NCI-H226 (cell line): ENCODE measurements at regions not wholly inside any gene's neighbourhood (a gene's known extent, or its start where the extent isn't known, plus 50 kb on each side); places are given as distances from the start of the nearest gene placed in this dataset.
"Not testable (repeated sequence)": the region's sequence is repeated elsewhere in the genome, so short reads cannot be mapped to it uniquely, and the experiment has no call there.

ENCODE experiments used
- DNase-seq: peaks from one replicate; pipeline ENCODE4 v3.0.0-alpha.2; 2015

DNA sequence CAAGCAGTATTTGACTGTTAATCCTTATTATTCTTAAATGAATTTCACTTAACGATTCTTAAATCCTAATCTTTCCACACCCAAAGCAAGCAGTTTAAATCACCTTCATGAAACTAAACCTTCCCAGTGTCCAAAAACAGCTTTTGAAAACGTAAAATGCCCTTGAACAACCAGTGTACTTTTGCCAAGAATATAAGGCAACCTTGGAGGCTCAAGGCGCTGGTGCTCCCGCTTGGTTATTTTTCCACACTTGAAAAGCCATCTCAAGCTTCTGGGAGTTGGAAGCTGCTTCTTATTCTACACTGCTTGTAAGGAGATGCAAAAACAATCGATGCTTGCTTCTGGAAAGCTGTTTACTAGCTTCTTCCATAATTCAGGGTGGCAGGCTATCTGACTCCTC lies 625.7 kb downstream of the HTR1B start:
- no peak for DNase-seq

DNA sequence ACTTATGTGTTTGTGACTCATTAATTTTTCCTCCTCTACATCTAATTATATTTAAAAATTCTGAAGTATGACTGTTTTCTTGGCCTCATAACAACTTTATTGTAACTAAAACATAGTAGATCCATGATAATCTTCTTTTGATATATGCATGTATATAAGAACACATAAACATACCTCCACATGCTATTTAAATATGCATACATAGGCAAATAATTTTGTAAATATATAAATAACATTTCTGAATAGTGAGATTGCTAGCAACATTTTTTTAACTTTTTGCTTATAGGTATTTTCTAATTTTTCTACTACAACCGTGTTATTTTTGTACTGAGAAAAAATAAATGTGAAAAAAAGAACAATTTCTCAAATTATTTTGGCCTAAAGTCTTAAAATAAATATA lies 627.6 kb downstream of the HTR1B start:
- DNase-seq: no peak

DNA sequence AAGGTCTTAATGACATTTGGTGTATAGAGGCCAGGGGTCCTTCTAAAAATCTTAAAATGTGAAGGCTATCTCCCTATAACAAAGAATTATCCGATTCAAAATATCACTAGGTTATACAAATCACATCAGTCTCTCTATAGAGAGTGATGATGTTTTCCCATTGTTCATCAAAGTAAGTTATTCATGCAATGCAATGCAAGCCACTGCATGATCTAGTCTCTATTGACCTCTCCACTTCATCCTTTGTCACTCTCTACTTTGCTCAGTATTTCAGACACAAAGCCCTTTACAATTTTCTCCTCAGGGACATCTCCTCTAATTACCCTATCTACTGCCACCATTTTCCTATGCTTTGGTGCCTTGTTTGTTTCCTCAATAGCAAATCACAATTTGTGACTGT lies 628.0 kb downstream of the HTR1B start:
- no peak for DNase-seq

DNA sequence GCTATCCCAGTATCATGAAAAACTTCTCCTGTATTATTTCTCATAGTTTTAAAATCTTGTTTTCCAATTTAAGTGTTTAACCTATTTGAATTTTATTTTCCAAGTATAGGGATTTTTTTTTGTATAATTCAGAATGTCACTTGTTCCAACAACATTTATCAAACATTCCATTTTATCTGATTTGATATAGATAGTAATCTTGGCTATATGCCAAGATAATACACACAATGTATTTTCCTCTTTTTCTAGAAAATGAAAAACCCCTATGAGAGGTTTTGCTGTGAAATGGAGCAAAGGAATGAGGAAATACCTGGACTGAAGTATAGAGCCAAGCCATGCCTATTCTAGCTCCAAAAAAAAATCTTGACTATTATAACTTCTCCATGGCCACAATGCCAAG lies 628.9 kb downstream of the HTR1B start:
- DNase-seq: no peak

DNA sequence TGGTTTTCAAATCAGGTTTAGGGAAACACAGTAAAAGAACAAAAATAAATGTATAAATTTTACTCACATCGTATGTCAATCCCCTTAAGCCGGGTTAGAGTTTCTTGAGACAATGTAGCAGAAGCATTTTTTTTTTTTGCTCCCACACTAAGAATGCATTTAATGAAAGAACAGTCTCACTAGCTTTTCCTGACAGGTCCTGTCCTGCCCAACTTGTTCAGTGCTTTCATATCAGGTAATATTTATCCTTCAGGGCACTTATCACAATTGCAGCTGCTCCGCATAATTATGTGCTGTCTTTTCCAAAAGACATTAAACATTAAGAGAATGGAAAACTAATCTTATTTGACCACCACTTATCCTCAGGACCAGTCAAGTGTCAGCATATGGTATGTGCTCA lies 632.0 kb downstream of the HTR1B start:
- no peak for DNase-seq

DNA sequence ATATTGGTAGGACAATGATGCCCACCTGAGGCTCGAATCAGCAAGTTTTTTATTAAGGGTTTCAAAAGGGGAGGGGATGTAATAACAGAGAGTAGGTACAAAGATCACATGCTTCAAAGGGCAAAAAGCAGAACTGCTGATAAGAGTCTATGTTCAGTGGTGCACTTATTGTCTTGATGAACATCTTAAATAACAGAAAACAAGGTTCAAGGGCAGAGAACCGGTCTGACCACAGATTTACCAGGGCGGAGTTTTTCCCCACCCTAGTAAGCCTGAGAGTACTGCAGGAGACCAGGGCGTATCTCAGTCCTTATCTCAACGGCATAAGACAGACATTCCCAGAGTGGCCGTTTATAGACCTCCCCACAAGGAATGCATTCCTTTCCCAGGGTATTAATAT lies 639.7 kb downstream of the HTR1B start:
- DNase-seq: not testable (repeated sequence)

DNA sequence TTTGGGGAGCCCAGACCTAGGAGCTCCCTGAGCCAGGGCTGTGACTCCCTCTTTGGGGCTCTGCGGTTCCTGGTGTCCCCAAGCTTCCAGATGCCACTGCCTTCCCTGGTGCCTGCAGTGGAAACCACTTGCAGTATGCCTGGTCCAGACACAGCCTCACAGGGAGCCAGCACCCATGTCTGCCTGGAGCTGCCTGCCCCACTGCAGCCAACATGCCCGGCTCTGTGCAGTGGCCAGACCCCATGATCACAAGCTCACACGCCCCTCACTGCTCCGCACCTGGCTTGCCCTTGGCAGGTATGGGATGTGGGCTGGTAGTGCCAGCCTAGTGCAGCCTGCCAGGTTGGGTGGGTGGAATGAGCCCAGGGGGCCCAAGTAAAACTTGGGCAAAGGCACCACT lies 644.8 kb downstream of the HTR1B start:
- DNase-seq: no peak

DNA sequence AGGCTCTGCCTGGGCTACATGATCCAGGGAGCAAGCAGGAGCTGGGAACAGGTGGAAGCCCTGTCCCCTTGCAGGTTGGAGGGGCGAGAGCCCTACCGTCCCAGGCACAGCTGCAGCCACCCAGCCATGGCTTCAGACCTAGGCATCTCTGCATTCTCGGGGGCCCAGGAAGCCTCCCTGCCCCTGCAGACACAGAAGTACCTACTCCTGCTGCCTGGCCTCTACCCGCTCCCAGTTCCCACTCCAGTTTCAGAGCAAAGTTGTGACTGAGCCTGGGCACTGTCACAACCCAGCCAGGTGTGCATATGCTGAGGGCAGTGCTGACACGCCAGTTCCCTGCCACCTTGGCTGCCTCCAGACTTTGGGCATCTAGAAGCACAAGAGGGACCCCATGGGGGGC lies 645.9 kb downstream of the HTR1B start:
- DNase-seq: no peak

DNA sequence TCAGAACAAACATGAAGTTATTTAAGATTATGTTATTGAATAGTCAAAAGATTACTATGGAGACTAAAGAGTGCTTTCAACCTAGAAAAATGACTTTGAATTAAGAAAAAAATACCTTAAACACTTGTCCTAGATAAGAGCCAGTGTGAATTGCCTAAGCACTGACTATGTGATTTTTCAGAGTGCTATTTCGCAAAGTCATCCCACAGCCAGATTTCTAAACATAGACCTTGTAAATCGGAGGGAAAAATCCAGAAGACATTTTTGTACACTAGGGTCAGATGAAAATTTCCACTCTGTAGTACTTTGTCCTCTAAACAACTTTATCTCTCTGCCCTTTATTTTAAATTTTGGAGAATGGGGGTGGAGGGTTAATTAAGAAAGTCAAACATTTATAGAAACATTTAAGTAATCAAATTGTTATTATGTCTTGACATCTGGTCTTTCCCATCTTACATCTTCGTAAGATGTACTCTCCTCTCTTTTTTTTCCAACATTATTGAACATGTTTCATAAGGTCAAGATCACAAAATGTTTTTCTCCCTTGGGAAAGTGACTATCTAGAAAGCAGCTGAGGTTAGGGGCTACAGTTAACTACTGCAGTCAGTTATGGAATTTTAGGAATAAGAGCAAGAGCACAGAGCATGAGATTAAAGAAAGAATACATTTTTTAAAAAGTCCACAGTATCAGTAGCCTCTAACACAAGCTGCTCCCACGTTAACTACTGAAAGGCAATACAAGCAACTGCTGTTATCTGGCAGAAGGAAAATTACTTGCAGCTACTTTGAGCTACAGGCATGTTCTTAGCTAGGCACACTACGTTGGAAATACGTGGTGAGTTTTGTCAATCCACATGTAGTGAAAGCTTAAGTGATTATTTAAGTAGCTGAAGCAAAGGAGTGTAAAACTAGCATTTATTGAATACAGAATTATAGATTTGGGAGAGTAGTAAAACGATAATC lies 648.5 kb downstream of the HTR1B start:
- peak; percentile 55 for DNase-seq

DNA sequence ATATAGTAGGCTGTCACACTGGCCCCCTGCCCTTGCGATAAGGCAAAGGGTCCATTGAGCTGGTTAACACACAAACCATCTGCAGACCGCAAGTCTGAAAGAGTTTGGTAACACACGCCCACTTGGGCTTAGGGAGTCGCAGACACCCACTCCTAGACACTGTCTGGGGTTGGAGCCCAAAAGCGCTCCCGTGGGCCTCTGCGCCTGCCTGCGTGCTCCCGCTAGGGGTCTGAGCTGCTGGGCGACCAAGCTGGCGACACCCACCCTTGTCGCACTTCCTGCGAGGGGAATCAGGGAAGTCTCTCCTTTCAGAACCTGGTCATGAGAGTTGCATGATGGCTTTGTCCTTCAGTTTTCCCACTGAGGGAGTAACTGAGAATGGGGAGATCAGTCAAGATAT lies 653.0 kb downstream of the HTR1B start:
- DNase-seq: no peak

DNA sequence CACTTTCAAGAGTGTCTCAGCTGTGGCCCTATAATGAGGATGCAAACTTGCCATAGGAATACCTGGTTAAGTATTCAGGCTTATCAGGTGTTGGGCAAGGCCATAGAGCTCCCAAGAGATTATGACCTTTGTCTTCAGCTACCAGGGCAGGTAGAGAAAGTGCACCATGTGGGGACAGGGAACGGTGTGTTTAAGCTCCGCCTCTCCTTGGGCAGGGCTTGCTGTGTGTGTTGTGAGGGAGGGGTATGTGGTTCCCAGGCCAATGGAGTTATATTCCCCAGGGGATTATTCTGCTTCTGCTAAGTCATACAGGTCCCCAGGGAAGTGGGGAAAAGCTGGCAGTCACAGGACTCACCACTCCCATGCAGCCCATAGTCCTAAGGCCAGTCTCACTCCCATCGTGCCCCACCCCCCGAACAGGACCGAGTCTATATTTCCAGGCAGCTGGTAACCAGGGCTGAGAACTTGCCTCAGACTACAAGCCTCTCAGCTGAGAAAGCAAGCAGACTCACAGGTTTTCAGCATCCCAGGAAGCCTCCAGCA lies 660.2 kb downstream of the HTR1B start:
- DNase-seq: no peak

DNA sequence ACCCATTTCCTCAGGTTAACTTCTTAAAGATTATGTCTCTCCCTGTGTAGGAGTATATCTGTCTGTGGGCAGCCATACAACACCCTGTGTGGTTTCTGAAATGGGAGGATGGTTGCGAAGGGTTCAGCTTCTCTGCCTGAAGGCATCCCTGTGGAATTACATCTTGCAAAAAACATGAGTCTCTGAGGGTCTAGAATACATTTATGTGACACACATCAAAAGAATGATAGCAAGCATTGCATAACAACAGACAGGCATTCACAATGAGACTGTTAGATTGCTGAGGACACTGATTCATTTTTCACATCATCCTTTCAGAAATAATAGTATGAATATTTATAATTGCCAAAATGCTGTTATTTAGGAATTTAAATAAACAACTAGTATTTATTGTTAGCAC lies 670.9 kb downstream of the HTR1B start:
- DNase-seq: peak; percentile 98

DNA sequence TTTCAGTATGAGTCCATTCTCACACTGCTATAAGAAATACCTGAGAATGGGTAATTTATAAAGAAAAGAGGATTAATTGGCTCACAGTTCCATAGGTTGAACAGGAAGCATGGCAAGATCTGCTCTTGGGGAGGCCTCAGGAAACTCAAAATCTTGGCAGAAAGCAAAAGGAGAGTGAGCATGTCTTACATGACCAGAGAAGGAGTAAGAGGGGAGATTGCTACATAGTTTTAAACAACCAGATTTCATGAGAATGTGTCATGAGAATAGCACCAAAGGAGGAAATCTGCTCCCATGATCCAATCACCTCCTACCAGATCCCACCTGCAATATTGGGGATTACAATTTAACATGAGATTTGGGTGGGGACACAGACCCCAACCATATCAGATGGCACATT lies 672.4 kb downstream of the HTR1B start:
- DNase-seq: peak; percentile 60

DNA sequence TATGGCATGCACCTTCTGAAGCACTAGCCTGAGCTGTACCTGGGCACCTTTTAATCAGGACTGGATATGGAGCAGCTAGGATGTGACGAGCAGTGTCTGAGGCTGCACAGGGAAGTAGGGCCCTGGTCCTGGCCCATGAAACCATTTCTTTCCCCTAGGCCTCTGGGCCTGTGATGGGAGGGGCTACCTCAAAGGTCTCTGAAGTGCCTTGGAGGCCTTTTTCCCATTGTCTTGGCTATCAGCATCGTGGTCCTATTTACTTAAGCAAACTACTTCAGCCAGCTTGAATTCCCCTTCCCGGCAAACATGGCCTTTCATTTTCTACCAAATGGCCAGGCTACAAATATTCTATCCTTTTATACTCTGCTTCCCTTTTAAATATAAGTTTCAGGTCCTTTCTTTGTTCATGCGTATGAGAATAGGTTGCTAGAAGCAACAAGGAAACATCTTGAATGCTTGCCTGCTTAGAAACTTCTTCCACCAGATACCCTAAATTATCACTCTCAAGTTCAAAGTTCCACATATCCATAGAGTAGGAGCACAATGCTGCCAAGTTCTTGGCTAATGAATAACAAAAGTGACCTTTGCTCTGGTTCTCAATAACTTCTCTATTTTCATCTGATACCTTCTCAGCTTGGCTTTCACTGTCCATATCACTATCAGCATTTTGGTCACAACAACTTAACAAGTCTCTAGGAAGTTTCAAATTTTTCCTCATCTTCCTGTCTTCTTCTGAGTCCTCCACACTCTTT lies 673.1 kb downstream of the HTR1B start:
- no peak for DNase-seq

DNA sequence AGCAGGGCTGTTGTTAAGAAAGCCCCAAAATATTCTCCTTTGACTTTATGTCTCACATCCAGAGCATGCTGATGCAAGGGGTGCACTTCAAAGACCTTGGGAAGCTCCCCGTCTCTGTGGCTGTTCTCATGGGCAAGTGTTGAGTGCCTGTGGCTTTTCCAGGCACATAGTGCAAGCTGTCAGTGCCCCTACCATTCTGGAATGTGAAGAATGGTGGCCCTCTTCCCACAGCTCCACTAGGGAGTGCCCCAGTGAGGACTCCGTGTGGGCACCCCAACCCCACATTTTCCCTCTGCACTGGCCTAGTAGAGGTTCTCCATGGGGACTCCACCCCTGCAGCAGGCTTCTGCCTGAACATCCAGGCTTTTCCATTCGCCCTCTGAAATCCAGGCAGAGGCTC lies 673.7 kb downstream of the HTR1B start:
- no peak for DNase-seq

DNA sequence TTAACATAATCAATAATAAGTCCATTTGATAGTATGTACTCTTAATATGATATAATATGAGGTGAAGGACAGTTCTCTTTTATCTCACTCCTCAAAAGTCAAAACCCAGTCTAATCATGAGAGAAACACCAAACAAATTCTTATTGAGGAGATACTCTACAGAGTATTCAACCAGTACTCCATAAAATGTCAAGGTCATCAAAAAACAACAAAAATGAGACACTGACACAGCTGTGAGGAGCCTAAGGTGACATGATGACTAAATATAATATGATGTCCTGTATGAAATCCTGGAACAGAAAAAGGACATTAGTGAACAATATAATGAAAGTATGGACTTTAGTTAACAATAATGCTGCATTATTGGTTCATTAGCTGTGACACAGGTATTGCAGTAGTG lies 675.1 kb downstream of the HTR1B start:
- DNase-seq: no peak

DNA sequence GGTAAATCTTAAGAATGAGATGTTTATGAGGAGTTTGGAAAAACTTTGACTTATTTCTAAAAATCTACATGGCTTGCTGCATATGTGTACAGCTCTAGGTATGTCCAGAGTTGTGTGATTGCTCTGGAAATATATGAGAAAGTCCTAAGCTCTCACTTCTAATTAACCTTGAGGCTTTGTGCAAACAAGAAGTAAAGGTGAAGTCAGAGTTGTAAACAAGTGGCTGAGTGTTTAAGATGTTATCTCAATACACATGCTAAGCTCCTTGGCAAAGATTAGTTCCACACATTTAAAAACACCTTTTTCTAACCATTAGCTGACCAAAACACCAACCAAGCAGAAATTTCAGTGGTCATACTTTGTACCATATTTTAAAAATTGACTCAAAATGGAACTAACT lies 684.2 kb downstream of the HTR1B start:
- no peak for DNase-seq

DNA sequence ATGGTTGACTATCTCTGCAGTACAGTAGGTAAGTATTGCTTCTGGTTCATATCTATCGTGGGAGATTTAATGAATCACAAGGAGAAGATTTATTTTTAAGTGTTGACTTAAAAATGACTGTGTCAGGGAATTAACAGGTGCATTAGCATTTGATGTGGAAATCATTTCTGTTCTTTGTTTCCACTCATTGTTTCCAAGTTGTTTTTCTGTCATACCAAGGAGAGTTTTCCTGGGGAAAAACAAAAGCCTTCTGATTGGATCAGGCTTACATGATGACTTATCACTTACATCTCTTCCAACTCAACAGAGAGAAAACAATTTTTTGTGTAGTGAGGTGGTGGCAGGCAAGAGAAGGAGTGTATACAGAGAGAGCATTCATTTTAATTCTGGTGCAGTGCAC lies 686.4 kb downstream of the HTR1B start:
- DNase-seq: no peak

DNA sequence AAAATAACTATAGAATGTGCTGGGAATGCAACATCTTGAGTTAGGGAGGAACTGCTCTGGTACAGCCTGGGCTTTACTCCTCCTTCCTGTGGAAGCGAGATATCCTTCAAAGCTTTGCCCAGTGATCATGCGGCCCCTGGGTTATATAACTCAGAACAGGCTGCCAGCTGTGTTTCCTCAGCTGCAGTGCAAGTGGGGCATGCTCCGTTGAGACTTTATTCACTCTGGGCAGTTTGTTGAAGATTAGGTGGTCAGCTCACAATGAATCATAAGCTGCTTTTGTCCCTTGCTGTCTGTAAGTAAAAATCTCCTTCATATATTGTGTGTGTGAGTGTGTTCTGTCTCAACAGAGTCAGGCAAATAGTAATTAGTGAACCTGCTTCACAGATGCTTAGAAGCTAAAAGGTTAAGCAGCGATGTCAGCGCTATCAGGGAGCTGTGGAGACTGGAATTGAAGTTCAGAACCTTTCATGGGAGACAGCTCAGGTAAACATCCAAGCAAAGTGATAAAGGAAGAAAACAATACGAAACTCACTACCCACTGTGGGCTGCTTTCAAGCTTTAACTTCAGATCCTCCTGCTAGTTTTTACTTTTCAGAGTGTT lies 688.4 kb downstream of the HTR1B start:
- DNase-seq: no peak

DNA sequence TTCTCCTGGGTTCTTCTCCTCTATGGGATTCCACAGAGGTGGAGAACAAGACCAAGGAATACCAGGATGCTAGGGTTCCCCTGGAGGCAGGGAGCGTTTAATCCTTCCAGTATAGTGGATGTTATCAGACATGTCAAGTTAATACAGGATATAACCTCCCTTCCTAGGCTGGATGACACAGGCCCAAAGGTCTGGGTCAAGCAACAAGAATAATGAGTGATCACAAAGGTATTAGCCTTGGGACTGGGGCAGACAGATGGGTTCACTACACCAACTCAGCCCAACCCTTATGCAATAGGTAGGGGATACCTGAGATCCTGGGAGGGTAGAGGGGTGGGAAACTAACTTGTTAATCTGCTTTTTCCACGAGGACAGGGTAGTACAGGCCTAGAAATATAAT lies 690.3 kb downstream of the HTR1B start:
- peak; percentile 69 for DNase-seq

DNA sequence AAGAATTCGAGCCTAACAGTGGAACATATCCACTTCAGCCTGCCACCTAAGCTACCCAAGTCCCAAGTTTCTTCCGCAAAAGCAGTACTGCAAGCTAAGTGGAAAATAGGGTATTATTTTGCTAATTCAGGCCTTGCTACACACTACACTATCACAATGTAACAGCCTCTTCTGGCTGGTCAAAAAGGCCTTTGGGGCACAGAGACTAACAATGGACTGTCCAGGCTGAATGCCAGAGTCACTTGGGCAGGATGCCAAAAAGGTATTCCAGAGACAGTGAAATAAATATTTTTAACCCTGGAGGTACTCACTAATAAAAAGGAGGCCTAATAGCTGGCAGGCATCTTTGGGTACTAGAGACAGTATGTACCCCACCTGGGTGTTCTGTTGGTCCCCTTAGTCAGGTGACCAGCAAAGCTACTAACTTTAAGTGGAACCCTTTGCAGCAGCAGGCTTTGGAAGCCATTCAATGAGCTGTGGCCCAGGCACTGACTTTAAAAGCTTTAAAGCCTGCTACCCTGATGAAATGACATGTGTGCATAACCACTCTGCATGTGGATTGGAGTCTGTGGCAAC lies 692.1 kb downstream of the HTR1B start:
- DNase-seq: peak; percentile 16

DNA sequence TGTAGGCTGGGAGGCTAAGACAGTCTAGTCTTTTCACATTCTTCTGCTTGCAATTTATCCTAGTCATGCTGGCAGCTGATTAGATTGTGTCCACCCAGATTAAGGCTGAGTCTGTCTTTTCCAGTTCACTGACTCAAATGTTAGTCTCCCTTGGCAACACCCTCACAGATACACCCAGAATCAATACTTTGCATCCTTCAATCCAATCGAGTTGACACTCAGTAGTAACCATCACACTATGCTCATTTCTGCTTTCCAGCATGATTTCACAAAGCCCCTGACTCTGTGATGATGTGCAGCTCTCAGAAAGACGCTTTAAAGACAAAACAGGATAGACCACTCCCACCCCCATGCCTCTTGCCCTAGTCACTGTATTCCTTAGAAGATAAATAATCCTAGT lies 693.0 kb downstream of the HTR1B start:
- DNase-seq: peak; percentile 60

DNA sequence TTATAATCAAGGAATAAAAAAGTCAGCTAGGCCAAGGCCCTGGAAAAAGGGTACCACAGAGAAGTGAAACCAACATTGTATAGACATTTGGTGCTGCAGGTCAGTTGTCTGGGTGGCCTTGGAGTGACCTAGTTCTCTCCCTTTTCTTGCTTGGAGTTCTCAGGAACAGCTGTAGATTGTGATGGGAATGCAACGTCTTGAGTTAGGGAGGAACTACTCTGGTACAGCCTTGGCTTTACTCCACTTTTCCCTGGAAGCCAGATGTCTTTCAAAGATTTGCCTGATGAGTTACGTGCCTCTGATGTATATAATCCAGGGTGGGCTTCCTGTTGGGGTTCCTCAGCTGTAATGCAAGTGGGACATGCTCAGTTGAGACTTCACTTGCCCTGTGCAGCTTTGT lies 694.7 kb downstream of the HTR1B start:
- no peak for DNase-seq
